K562 (cell line): ENCODE measurements at regions not wholly inside any gene's neighbourhood (a gene's known extent, or its start where the extent isn't known, plus 50 kb on each side); places are given as distances from the start of the nearest gene placed in this dataset.

Experiments used
- ELF4 ChIP-seq: fragments of 450-650 bp; formaldehyde crosslinking; IDR thresholded peaks from 2 replicates; pipeline ENCODE4 v1.4.0; 2022; ENCODE audit warnings: missing genetic modification characterization
- ELK3 ChIP-seq: fragments of 450-650 bp; formaldehyde crosslinking; IDR thresholded peaks from 2 replicates; pipeline ENCODE4 v1.4.0; 2020; ENCODE audit warnings: mild to moderate bottlenecking
- MTA3 ChIP-seq: fragments of 450-650 bp; formaldehyde crosslinking; IDR thresholded peaks from 2 replicates; pipeline ENCODE4 v1.6.1; 2017; ENCODE audit warnings: mild to moderate bottlenecking, borderline replicate concordance
- RBM15 ChIP-seq: fragments of 200-400 bp; formaldehyde crosslinking; IDR thresholded peaks from 2 replicates; pipeline ENCODE4 v1.6.1; 2018; ENCODE audit warnings: mild to moderate bottlenecking, low read length, moderate library complexity; ENCODE audit not compliant: insufficient read depth
- TAF1 ChIP-seq: IDR thresholded peaks from 2 replicates; pipeline ENCODE4 v1.6.1; 2011; ENCODE audit warnings: mild to moderate bottlenecking, low read length, moderate library complexity; ENCODE audit not compliant: insufficient read depth, control insufficient read depth, severe bottlenecking; ENCODE audit errors: extremely low read depth
- ZNF274 ChIP-seq: IDR thresholded peaks from 2 replicates; pipeline ENCODE4 v1.6.1; 2011; ENCODE audit warnings: low read depth, mild to moderate bottlenecking, low read length, moderate library complexity, borderline replicate concordance
- ZNF449 ChIP-seq: fragments of 250-450 bp; sonication (Bioruptor Pico); IDR thresholded peaks from 2 replicates; pipeline ENCODE4 v1.8.0; 2022; ENCODE audit warnings: moderate library complexity, mild to moderate bottlenecking, inconsistent platforms

- TF ChIP-seq RBM15 (no peak), MTA3 (no peak), TAF1 (no peak), ZNF449 (CRISPR knock-in tag) (no peak), ELF4 (no peak), ZNF274 (no peak), ELK3 (CRISPR knock-in tag) (no peak)
Observed at GRCh38 chr18:40678318-40678717, 1276.7 kb upstream of the PIK3C3 start.
